Endothelial cell of umbilical vein (primary cell): ENCODE measurements at regions not wholly inside any gene's neighbourhood (a gene's known extent, or its start where the extent isn't known, plus 50 kb on each side); places are given as distances from the start of the nearest gene placed in this dataset.

Experiments
- BruUV-seq: library from RNA; stranded (reverse); fragments of 400-500 nt; replicated peaks from 2 replicates; lab custom pipeline; 2021; lab: Mats Ljungman, UMichigan
- CTCF ChIA-PET: fragments of 300-600, 350-600 bp; sonication (Branson Sonifier 250); formaldehyde crosslinking; loops from one replicate; lab custom pipeline; 2021; ENCODE audit warnings: antibody characterized with exemption, inconsistent platforms; lab: Charles Lee
- POLR2A ChIA-PET: fragments of 300-600, 350-600 bp; sonication (Branson Sonifier 250); formaldehyde crosslinking; loops from one replicate; lab custom pipeline; 2021; ENCODE audit warnings: antibody characterized with exemption, inconsistent platforms; lab: Charles Lee
- DNase-seq: peaks from one replicate; pipeline ENCODE4 v3.0.0-alpha.2; 2011; ENCODE audit warnings: low read depth, low spot score
- FAIRE-seq: peaks from 2 replicates; lab custom pipeline; 2011; peaks lifted over from hg19 to GRCh38; lab: Jason Lieb, UNC
- H2AFZ ChIP-seq: 2 replicates; pipeline ENCODE4 v1.6.0; 2012; ENCODE audit warnings: low read depth, low read length, control low read depth, inconsistent platforms
- H3K27ac ChIP-seq: 2 replicates; pipeline ENCODE4 v1.5.1; 2011; ENCODE audit warnings: low read depth, mild to moderate bottlenecking, control low read depth, low read length, moderate library complexity; ENCODE audit not compliant: insufficient read depth
- H3K27me3 ChIP-seq, 2 experiments: 2 replicates each; pipeline versions ENCODE4 v1.6.0 to v1.6.1; 2011; ENCODE audit warnings: low read length in 2 of 2, mixed read lengths in 1 of 2; ENCODE audit not compliant: control insufficient read depth in 2 of 2, insufficient read depth in 2 of 2
- H3K36me3 ChIP-seq, 2 experiments: 2 replicates in 1 of 2; 3 replicates in 1 of 2; pipeline ENCODE4 v1.5.1; 2011; ENCODE audit warnings: low read length in 2 of 2, mild to moderate bottlenecking in 1 of 2, moderate library complexity in 1 of 2; ENCODE audit not compliant: control insufficient read depth in 2 of 2, insufficient read depth in 2 of 2; ENCODE audit errors: extremely low read depth in 1 of 2
- H3K4me1 ChIP-seq: 3 replicates; pipeline ENCODE4 v1.5.1; 2011; ENCODE audit warnings: mild to moderate bottlenecking, low read length; ENCODE audit not compliant: control insufficient read depth, insufficient read depth; ENCODE audit errors: extremely low read depth
- H3K4me2 ChIP-seq: 2 replicates; pipeline ENCODE4 v1.6.1; 2011; ENCODE audit warnings: low read length, control low read depth, mixed read lengths; ENCODE audit not compliant: insufficient read depth
- H3K4me3 ChIP-seq, 3 experiments: fragments of 200-600 bp in 1 of 3; sonication (generic), shearing (Covaris generic) in 1 of 3; replicated peaks in 1 of 3; 2 replicates each; pipeline ENCODE4 v1.5.1; 2011 to 2016; ENCODE audit warnings: control low read depth in 3 of 3, low read length in 3 of 3, mild to moderate bottlenecking in 2 of 3, inconsistent platforms in 1 of 3, low read depth in 1 of 3, moderate library complexity in 1 of 3; ENCODE audit not compliant: insufficient read depth in 1 of 3
- H3K79me2 ChIP-seq: 2 replicates; pipeline ENCODE4 v1.6.0; 2012; ENCODE audit warnings: low read length, inconsistent platforms; ENCODE audit not compliant: control insufficient read depth, insufficient read depth
- H3K9ac ChIP-seq: replicated peaks from 2 replicates; pipeline ENCODE3; 2011; ENCODE audit warnings: low read length, control low read depth; ENCODE audit not compliant: insufficient read depth; ENCODE audit errors: extremely low read depth
- H3K9me1 ChIP-seq: replicated peaks from 3 replicates; pipeline ENCODE4 v1.6.0; 2011; ENCODE audit warnings: mild to moderate bottlenecking, low read length; ENCODE audit not compliant: control insufficient read depth, insufficient read depth; ENCODE audit errors: extremely low read depth
- H3K9me3 ChIP-seq: replicated peaks from 2 replicates; pipeline ENCODE4 v1.5.1; 2012; ENCODE audit warnings: low read length, inconsistent platforms; ENCODE audit not compliant: control insufficient read depth, insufficient read depth
- H4K20me1 ChIP-seq: replicated peaks from 2 replicates; pipeline ENCODE3; 2011; ENCODE audit warnings: mild to moderate bottlenecking, low read length; ENCODE audit not compliant: control insufficient read depth, insufficient read depth; ENCODE audit errors: extremely low read depth
- CTCF ChIP-seq, 2 donors: IDR thresholded peaks; 1 replicate in 1 of 2; 2 replicates in 1 of 2; pipeline ENCODE4 v1.5.1; 2011; ENCODE audit warnings: low read length in 2 of 2, mild to moderate bottlenecking in 2 of 2, moderate library complexity in 2 of 2, control low read depth in 1 of 2, inconsistent platforms in 1 of 2, low read depth in 1 of 2; ENCODE audit not compliant: insufficient read depth in 1 of 2; ENCODE audit errors: extremely low read depth in 1 of 2
- EZH2 ChIP-seq: IDR thresholded peaks from 2 replicates; pipeline ENCODE4 v1.6.1; 2012; ENCODE audit warnings: borderline replicate concordance, low read depth, mild to moderate bottlenecking, moderate library complexity, low read length, inconsistent platforms; ENCODE audit not compliant: severe bottlenecking
- FOS ChIP-seq: IDR thresholded peaks from 2 replicates; pipeline ENCODE4 v1.6.1; 2011; ENCODE audit warnings: mild to moderate bottlenecking, low read length, moderate library complexity, borderline replicate concordance; ENCODE audit not compliant: insufficient read depth
- GATA2 ChIP-seq: IDR thresholded peaks from 2 replicates; pipeline ENCODE4 v1.7.0; 2011; ENCODE audit warnings: low read depth, mild to moderate bottlenecking, moderate library complexity, mixed read lengths, low read length; ENCODE audit not compliant: insufficient read length, insufficient read depth
- JUN ChIP-seq: IDR thresholded peaks from 2 replicates; pipeline ENCODE4 v1.6.1; 2011; ENCODE audit warnings: borderline replicate concordance, low read depth; ENCODE audit not compliant: insufficient read length, insufficient read depth
- MAX ChIP-seq: IDR thresholded peaks from 2 replicates; pipeline ENCODE4 v1.6.1; 2011; ENCODE audit not compliant: insufficient read depth, insufficient read length
- MYC ChIP-seq: IDR thresholded peaks from one replicate; pipeline ENCODE4 v1.6.1; 2011; ENCODE audit warnings: mild to moderate bottlenecking, low read depth, low read length
- POLR2A ChIP-seq: IDR thresholded peaks from 2 replicates; pipeline ENCODE4 v1.6.1; 2012; ENCODE audit warnings: low read depth, mild to moderate bottlenecking, control low read depth, low read length
- POLR2AphosphoS5 ChIP-seq: IDR thresholded peaks from 2 replicates; pipeline ENCODE4 v1.6.1; 2012; ENCODE audit warnings: low read depth, mild to moderate bottlenecking, control low read depth, low read length, moderate library complexity; ENCODE audit not compliant: insufficient read depth
- dilution Hi-C: fragments of 300-500 bp; cut with MboI; formaldehyde crosslinking; loops from one replicate; pipeline ENCODE4 v1.15.0; 2019; ENCODE audit warnings: low sequenced_read_pairs; ENCODE audit not compliant: extremely low pct_ligation_motif_present
- intact Hi-C: fragments of 100-400 bp; cut with micrococcal nuclease; formaldehyde crosslinking; loops from one replicate; pipeline ENCODE4 v1.10.0; 2022

- no peaks in the 10 kb centered on the region for H3K9me3 ChIP-seq
- CTCF ChIA-PET, result interaction anchor here (0.5 kb wide), 1 partner anchor 41 kb away, joined by 3 read pairs; no protein-coding TSS in a partner anchor
- TF ChIP-seq POLR2A, result no peak
- TF ChIP-seq GATA2, result no peak
- no peak for TF ChIP-seq POLR2AphosphoS5
- no peak for TF ChIP-seq EZH2
- no peak for TF ChIP-seq MYC
- TF ChIP-seq FOS, result no peak
- TF ChIP-seq JUN, result no peak
- no peak for TF ChIP-seq CTCF (IDR thresholded peaks at IDR 0.05; ENCODE audit: extremely low read depth in 1 of 2, insufficient read depth in 1 of 2, low read depth in 1 of 2, low read length in 2 of 2)
- no peak for TF ChIP-seq MAX
- FAIRE-seq (no peak), DNase-seq (no peak)
- H3K27me3 ChIP-seq, result no peaks in the 10 kb centered on the region
- no peak overlapping the region for H2AFZ ChIP-seq
- H3K79me2 ChIP-seq, result no peaks in the 10 kb centered on the region
- no peaks in the 10 kb centered on the region for H3K36me3 ChIP-seq
- no peaks in the 10 kb centered on the region for H4K20me1 ChIP-seq
- intact Hi-C loops, result no loop called here
- no peaks in the 10 kb centered on the region for H3K4me1 ChIP-seq
- POLR2A ChIA-PET, result no interaction called here
- no peak overlapping the region for H3K27ac ChIP-seq
- H3K4me3 ChIP-seq, result no peak overlapping the region
- no peak overlapping the region for H3K4me2 ChIP-seq
- dilution Hi-C loops, result no loop called here
- BruUV-seq, result no TSS peak
- no peaks in the 10 kb centered on the region for H3K9me1 ChIP-seq
- H3K9ac ChIP-seq, result no peak overlapping the region
Observed at GRCh38 chr1:192252776-192253175, 64.0 kb upstream of the RGS21 start.
